ENCODE measurements at regions not wholly inside any gene's neighbourhood (a gene's known extent, or its start where the extent isn't known, plus 50 kb on each side); places are given as distances from the start of the nearest gene placed in this dataset.
"Not testable (repeated sequence)": the region's sequence is repeated elsewhere in the genome, so short reads cannot be mapped to it uniquely, and the experiment has no call there.

DNA sequence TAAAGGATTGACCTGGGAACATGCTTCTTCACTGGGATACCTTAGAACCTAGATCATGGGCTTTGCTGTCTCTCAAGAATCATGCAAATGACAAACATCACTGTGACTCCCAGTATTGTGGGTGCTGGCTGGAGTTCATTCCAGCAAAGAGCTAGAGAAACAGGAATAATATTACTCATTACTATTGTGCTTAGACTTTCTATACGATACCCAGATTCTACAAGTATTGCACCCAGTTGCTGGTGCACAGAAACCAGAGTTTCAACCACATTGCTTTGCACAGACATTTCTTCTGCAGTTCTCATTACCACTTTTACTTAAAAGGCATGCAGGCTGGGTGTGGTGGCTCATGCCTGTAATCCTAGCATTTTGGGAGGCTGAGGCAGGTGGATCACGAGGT, 220.4 kb upstream of the ZNF217 start:
- no peak for DNase-seq

DNA sequence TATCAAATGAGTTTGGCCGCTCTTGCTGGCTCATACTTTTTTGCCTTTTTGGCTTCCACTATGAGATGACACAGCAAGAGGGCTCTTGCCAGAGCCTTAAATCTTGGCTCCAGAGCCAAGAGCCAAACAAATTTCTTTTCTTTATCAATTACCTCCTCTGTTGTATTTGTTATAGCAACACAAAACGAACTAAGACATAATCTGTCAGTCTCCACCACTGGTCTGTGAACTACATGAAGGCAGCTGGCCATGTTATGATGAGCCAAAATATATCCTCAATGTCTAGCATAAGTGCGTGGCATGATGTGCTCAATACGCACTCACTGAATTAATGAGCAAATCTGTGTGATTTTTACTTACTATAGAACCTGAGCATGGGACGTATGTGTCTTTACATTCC, 220.0 kb upstream of the ZNF217 start:
- no peak for DNase-seq

DNA sequence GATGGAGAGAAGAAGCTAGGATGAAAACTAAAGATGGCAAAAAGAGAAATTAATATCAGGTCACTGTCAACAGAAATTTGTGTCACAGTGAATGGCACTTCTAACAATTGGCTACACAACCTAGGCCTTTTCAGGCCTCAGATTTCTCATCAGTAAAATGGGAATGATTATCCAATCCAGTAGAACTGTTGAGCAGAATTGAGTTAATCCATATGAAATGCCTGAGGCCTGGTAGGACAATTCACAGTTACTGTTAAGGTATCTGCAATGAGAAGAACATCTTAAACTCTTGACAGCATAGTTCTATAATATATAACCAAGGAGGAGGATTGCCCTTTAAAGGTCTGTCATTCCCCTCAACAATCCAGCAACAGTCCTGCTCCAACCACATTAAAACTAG, 217.9 kb upstream of the ZNF217 start:
- DNase-seq: no peak

DNA sequence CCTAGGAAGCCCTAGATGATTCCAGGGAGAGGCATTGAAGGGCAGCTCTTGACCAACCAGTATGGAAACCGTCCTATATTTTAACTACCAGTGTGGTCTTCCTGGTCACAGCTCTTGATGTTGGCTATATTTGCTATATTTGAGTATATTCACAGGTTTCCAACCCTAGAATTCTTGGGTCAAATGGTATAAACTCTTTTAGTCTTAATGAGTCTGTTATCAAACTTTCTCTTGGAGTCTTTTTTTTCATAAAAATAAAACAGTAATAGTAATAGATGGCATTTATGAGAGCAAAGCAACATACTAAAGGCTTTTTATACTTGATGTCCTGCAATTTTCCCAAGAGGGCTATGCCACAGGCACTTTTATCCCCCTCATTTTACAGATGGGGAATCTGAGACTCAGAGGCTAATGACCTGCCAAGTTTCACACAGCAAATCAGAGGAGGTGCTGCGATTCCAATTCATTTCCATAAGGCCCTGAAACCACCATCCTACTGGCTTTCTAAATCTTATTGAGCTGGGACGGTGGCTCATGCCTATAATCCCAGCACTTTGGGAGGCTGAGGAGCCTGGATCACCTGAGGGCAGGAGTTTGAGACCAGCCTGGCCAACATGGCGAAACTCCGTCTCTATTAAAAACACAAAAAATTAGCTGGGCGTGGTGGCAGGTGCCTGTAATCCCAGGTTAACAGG, 217.2 kb upstream of the ZNF217 start:
- DNase-seq: no peak

DNA sequence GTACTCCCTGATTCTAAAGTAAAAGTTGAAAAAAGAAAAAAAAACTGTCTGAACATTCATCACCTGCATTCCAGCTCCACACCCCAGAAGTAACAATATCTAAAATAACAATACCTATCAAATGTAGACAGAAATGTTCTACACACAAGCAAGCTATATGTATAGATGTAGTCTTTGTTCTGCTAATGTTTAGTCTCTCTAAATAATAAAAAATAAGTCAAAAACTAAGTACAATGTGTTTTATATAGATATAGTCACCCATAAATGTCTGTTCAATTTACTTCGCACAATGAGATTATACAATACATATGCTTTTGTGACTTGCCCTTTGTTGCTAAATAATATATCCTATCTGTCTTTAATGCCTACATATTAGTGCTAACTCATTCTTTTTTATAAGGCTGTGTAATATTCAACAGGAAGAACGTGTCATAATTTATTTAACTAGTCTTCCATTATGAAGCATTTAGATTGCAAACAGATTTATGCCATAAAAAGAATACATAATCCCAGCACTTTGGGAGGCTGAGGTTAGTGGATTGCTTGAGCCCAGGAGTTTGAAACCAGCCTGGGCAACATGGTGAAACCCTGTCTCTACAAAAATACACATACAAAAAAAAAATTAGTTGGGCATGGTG, 216.2 kb upstream of the ZNF217 start:
- DNase-seq: no peak

DNA sequence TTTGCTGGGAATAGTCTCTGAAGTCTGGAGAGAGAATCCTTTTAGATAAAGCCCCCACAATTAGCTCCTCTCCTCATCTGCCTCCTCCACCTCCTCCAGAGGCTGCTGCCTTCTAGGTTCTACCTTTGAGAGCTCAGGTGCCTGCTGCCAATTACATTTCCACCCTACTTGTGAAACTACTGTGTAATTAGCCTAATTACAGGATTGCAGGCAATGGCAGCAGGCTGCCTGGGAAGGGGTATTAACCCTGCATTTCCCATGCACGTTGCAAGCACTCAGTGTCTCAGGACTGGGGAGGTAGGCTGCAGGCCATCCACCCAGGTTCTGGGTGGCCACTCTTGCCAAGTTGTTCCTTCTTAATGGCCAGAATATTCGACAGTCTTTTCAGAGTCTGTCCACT, 215.6 kb upstream of the ZNF217 start:
- no peak for DNase-seq

DNA sequence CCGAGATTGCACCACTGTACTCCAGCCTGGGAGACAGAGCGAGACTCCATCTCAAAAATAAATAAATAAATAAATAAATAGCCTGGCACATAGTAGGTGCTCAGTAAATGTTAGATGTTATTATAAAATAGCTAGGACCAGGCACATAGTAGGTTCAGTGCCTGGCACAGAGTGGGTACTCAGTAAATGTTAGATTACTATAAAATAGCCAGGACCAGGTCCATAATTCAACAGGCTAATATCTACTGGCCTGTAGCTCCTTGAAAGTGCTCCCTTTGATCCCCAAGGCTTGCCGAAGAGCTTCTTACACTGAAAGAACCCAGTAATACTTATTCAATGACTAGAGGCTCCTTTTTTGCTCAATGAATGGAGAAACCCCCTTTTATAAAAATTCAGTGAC, 215.1 kb upstream of the ZNF217 start:
- DNase-seq: no peak

DNA sequence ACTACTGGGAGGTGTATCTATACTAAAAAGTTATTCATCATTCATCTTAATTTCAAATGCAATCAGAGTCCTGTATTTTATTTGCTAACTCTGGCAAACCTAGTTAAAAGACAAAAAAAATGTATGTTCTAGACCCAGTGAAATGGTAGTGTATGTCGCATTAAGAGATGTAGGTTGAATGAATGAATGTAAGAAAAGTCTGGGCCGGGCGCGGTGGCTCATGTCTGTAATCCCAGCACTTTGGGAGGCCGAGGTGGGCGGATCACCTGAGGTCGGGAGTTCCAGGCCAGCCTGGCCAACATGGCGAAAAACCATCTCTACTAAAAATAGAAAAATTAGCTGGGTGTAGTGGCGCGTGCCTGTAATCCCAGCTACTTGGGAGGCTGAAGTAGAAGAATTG, 214.7 kb upstream of the ZNF217 start:
- not testable (repeated sequence) for DNase-seq

DNA sequence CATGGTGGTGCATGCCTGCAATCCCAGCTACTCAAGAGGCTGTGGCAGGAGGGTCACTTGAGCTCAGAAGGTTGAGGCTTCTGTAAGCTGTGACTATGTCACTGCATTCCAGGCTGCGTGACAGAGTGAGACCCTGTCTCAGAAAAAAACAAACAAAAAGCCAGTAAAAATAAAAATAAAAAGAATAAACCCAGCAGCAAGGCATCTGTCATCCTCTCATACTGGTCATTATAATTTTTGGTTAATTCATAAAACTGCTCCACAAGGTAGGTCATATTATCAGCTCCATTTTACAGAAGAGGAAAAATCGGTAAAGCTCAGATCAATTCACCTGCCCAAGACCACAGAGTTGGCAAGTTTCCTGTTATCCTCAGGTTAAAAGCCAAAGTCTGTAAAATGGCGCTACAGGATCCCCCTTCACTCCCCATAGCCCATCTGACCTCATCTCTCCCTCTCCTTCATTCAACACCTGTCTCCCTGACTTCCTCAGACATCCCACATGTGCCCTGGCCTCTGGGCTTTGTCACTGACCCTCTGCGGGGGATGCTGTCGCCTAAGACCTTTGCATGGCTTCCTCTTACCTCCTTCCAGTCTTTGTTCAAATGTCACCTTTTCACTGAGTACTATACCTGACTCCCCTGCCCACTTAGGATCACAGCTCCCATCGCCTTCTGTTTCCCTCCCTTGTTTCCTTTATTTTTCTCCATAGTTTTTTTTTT, 213.2 kb upstream of the ZNF217 start:
- no peak for DNase-seq

DNA sequence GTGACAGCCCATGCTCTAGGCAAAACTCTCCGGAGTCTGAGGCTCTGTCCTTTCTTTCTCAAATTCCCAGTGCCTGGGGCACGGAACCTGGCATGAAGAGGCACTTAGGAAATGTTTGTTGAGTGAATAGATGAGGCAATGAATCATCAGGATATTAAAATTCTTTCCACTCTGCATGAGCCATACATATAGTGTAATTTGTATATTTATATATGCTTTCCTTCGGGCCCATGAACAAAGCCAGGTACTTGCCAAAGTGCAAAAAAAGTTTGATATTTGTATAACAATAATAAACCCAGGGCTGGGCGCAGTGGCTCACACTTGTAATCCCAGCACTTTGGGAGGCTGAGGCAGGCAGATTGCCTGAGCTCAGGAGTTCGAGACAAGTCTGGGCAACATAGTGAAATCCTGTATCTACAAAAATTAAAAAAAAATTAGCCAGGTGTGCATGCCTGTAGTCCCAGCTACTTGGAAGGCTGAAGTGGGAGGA, 212.3 kb upstream of the ZNF217 start:
- no peak for DNase-seq

DNA sequence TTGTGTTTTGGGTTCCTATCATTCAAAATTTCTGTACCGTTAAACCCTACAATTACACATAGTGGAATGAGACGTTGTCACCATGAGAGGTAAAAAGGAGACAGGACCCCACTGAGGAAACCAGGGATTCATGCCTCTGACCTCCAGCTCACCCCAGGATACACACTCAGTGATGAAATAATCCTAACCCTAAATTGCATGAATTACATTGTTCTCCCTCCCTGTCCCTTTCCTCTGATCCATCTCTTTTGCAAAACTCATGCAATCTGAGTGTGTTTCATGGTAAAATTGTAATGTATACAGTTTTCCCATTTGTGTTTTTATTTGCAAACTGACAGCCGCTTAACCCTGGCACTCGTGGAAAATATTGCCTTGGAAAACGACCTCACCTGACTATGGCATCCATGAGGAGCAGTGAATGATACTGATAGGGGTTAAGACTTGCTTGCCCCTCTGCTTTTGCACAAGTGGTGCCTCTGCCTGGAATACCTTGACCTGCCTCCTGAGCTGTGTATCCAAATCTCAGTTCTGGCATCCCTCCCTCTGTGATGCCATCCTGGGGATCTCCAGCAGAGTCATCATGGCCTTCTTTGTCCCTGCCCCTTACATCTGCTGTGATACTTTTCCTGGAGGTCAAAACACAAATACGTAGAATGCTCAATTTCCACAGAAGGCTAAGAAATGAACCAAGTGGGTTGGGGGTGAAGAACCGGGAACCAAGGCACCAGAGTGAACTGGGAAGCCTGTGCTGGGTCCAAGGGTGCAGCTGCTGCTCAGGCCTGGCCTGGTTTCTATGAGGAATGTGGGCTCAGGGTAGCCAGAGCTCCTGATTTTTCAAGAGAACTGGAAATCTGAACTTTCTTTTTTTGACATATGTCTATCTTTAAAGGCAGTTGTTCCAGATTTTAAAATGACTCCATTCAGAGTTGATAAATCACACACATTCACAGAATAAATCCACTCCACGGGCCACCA, 211.6 kb upstream of the ZNF217 start:
- no peak for DNase-seq

DNA sequence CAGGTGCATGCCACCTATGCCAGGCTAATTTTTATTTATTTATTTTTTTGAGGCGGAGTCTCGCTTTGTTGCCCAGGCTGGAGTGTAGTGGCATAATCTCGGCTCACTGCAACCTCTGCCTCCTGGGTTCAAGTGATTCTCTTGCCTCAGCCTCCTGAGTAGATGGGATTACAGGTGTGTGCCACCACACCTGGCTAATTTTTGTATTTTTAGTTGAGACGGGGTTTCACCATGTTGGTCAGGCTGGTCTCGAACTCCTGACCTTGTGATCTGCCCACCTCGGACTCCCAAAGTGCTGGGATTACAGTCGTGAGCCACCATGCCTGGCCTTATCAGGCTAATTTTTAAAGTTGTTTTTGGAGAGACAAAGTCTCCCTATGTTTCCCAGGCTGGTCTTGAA, 210.7 kb upstream of the ZNF217 start:
- DNase-seq: not testable (repeated sequence)

DNA sequence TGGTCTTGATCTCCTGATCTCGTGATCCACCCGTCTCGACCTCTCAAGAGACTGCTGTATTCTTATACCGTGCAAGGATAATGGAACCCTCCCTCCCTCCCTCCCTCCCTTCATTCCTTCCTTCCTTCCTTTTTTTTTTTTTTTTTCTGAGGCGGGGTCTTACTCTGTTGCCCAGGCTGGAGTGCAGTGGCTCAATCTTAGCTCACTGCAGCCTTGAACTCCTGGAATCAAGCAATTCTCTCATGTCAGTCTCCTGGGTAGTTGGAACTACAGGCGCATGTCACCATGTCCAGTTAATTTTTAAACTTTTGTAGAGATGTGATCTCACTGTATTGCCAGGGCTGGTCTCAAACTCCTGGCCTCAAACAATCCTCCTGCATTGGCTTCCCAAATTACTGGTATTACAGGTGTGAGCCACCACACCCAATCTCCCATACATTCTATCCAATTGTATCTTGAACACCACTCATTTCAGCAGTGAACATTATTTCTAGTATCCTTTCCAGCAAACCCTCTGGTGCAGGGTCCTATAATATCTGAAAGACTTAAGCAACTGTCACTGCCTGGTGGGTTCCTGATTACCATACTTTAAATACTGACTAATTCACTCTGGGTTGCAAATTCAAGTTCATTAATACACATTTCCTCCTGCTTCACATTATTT, 210.0 kb upstream of the ZNF217 start:
- no peak for DNase-seq

DNA sequence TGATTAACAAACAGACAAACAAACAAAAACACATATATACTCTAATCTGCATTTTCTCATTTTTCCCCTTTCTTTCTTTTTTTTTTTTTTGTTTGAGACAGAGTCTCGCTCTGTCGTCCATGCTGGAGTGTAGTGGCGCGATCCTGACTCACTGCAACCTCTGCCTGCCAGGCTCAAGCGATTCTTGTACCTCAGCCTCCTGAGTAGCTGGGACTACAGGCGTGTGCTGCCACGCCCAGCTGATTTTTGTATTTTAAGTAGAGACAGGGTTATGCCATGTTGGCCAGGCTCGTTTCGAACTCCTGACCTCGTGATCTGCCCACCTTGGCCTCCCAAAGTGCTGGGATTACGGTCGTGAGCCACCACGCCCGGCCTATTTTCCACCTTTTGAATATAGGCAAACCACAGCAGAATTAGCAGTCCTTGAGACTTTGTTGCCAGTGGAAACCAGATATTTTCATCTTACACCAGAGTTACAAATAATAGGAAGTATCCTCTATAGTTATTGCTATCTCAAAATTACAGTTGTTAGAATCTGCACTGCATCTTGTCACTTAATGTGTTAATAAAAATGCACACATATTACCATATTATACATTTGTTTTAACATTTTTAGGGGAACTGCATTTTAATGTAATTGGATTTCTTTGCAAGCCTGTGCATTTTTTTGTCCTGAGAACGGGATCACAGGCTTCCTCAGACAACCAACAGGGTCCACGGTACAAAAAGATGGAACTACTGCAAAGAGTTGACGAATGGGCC, 208.2 kb upstream of the ZNF217 start:
- no peak for DNase-seq

DNA sequence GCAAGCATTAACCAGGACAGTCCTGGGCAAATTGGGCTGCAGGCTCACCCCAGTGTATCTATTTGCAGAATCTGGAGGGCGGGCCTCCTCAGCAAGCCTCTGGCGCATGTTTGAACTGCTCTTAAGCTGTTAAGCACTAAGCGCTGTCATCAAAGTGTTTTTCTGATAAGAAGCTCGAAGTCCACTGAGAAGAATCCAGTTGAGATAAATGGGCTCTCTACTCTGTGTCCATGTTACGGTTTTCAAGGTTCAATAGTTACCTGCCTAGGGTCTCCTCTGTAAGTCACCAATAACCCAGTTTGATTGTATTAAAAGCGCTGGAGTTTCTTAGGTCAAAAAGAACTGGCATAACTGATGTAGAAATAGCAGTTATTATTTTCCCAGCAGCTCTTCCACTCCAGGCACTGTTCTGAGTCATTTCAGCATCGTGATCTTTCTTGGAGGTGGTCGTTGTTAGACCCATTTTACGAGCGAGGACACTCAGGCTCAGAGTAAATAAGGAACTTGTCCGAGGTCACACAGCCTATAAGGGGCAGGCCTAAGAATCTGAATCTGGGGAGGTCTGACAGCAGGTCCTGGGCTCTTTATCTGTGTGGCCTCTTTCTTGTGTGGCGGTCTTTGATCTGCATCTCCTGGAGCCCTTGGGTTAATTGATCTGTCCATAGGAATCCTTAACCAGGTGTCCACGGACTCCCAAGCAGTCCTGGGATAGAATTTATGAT, 207.4 kb upstream of the ZNF217 start:
- DNase-seq: no peak

DNA sequence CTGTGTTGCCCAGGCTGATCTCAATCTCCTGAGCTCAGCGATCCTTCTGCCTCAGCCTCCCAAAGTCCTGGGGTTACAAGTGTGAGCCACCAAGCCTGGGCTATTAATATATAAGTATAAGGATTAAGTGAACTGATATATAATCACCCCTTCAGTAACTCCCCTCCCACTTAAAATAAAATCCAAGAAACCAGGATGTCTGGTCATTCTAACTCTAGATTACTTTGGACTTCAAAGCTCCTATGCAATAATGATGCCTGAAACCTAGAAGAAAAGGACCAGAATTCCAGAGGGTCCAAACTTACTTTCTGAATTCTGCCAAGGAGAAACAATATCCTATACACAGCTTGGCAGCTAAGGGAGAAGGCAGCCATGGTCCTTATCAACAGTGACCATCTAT, 206.8 kb upstream of the ZNF217 start:
- no peak for DNase-seq

DNA sequence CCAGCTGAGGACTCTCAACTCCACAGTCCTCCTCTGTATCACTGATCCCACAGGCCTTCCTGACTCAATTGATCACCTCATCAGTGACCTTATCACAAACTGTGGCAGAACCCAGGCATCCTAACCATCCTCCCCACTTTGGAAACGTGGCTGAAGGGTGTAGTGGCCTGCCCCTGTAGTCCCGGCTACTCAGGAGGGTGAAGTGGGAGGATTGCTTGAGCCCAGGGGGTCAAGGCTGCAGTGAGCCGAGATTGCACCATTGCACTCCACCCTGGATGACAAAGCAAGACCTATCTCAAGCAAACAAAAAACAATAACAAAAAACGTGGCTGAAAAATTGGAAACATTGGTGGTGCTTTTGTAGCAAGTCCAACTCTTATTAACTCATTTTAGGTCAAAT, 203.4 kb upstream of the ZNF217 start:
- DNase-seq: no peak

DNA sequence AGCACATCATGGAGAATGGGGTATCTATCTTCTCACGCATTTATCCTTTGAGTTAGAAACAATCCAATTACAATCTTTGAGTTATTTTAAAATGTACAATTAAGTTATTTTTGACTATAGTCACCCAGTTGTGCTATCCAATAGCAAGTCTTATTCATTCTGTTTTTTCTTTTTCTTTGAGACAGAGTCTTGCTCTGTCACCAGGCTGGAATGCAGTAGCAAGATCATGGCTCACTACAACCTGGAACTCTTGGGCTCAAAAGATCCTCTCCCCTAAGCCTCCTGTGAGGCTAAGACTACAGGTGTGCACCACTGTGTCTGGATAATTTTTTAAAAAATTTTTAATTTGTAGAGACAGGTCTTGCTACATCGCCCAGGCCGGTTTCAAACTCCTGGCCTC, 201.5 kb upstream of the ZNF217 start:
- DNase-seq: no peak

DNA sequence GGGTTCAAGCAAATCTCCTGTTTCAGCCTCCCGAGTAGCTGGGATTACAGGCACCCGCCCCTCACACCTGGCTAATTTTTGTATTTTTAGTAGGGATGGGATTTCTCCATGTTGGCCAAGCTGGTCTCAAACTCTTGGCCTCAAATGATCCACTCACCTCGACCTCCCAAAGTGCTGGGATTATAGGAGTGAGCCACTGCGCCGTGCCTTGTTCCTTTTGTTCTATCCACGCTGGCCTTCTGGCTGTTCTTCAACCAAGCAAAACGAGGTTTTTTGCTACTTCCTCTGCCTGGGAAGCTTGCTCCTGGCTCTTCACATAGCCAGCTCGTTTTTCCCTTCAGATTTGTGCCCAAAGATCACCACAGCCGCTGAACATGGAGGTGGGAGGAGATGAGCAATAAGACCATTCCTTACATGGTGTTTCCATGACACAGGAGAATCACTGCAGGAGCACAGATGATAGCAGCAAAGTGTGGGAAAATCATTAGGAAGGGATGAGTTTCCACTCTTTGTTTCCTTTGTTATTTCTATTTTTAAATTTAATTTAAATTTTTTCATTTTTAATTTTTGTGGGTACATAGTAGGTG, 201.0 kb upstream of the ZNF217 start:
- no peak for DNase-seq

DNA sequence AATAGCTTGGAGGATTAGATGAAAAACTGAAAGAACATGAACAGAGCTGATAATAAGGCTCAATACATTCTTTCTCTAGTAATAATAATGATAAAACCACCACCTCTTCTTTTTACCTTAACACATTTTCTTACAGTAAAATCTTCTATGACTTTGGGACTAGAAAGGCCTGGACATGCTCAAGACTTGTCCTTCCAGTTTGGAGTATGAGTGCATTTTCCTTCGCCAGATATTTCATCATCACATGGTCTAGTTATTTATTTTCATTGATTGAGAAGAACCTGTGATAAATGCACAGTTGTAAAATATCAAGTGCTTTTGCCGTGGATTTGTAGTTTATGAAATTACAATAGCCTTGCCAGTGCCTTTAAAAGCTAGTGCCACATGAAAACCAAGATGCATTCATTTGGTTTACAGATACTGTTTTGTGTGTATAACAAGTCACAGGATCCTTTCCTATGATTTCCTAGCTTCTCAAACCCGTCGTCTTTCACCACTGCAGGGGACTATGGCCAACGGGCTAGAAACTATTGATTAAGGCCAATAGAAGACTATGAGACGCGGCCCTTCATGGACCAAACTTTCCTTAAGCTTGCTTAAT, 200.2 kb upstream of the ZNF217 start:
- no peak for DNase-seq
